K562 (cell line): ENCODE measurements at regions not wholly inside any gene's neighbourhood (a gene's known extent, or its start where the extent isn't known, plus 50 kb on each side); places are given as distances from the start of the nearest gene placed in this dataset.

Source experiments
- ATAC-seq: fragments of 200-7000 bp; cut with Tn5 transposase; 3 replicates; pipeline ENCODE4 v1.9.1; 2020; ENCODE audit warnings: moderate library complexity
- BruUV-seq: library from RNA; stranded (reverse); fragments of 400-500 nt; replicated peaks from 2 replicates; lab custom pipeline; 2021; lab: Mats Ljungman, UMichigan
- CTCF ChIA-PET: fragments of 300-600 bp; formaldehyde crosslinking; extraction: SDS; loops from one replicate; lab custom pipeline; 2021; ENCODE audit warnings: low intra/inter-chr PET ratio; lab: Yijun Ruan, JAX
- POLR2A ChIA-PET: fragments of 300-600, 350-650 bp; sonication (Branson Sonifier 250); formaldehyde crosslinking; extraction: SDS; loops from one replicate; lab custom pipeline; 2021; ENCODE audit warnings: antibody characterized with exemption, inconsistent platforms; lab: Yijun Ruan, JAX
- DNase-seq, 4 experiments: peaks; one replicate each; pipeline versions ENCODE4 v3.0.0 to v3.0.0-alpha.2; 2011 to 2018; ENCODE audit warnings: low spot score in 3 of 4, mixed read lengths in 3 of 4; ENCODE audit errors: extremely low read depth in 1 of 4
- FAIRE-seq: peaks from 2 replicates; lab custom pipeline; 2011; peaks lifted over from hg19 to GRCh38; lab: Jason Lieb, UNC
- H2AFZ ChIP-seq: 2 replicates; pipeline ENCODE4 v1.6.0; 2011; ENCODE audit warnings: low read depth, low read length, control low read depth, inconsistent platforms
- H3K27ac ChIP-seq: fragments of 200-600 bp; 3 replicates; pipeline ENCODE4 v1.8.0; 2011; ENCODE audit warnings: low read depth, mild to moderate bottlenecking, control low read depth, inconsistent platforms, low read length, moderate library complexity, mixed read lengths; ENCODE audit errors: extremely low read depth
- H3K27me3 ChIP-seq, 2 experiments: fragments of 300-600 bp in 1 of 2; 2 replicates in 1 of 2; 3 replicates in 1 of 2; pipeline versions ENCODE4 v1.6.0 to v1.8.0; 2011; ENCODE audit warnings: inconsistent platforms in 2 of 2, low read length in 2 of 2, mild to moderate bottlenecking in 1 of 2, mixed read lengths in 1 of 2, moderate library complexity in 1 of 2; ENCODE audit not compliant: control insufficient read depth in 2 of 2, insufficient read depth in 2 of 2
- H3K36me3 ChIP-seq: fragments of 300-600 bp; 3 replicates; pipeline ENCODE4 v1.8.0; 2011; ENCODE audit warnings: mild to moderate bottlenecking, low read length, inconsistent platforms; ENCODE audit not compliant: control insufficient read depth, insufficient read depth
- H3K4me1 ChIP-seq, 2 experiments: fragments of 200-600 bp in 1 of 2; replicated peaks in 1 of 2; 2 replicates in 1 of 2; 3 replicates in 1 of 2; pipeline versions ENCODE4 v1.5.1 to v1.8.0; 2011; ENCODE audit warnings: inconsistent platforms in 2 of 2, low read length in 2 of 2, mild to moderate bottlenecking in 1 of 2, mixed read lengths in 1 of 2, moderate library complexity in 1 of 2; ENCODE audit not compliant: control insufficient read depth in 2 of 2, insufficient read depth in 2 of 2
- H3K4me2 ChIP-seq: 2 replicates; pipeline ENCODE4 v1.6.1; 2011; ENCODE audit warnings: low read length, control low read depth, inconsistent platforms, mixed read lengths; ENCODE audit not compliant: insufficient read depth
- H3K4me3 ChIP-seq: fragments of 200-600 bp; sonication (generic), shearing (Covaris generic); 2 replicates; pipeline ENCODE4 v1.5.1; 2016; ENCODE audit warnings: control low read depth, inconsistent platforms
- H3K79me2 ChIP-seq: fragments of 200-600 bp; 3 replicates; pipeline ENCODE4 v1.8.0; 2011; ENCODE audit warnings: low read length, inconsistent platforms; ENCODE audit not compliant: control insufficient read depth, insufficient read depth
- H3K9ac ChIP-seq, 2 experiments: 2 replicates each; pipeline versions ENCODE4 v1.6.0 to v1.6.1; 2011; ENCODE audit warnings: low read depth in 2 of 2, low read length in 2 of 2, control low read depth in 1 of 2, inconsistent platforms in 1 of 2, mild to moderate bottlenecking in 1 of 2, mixed read lengths in 1 of 2; ENCODE audit not compliant: insufficient read depth in 1 of 2
- H3K9me1 ChIP-seq: one replicate; pipeline ENCODE4 v1.6.0; 2011; ENCODE audit warnings: inconsistent platforms, mild to moderate bottlenecking, low read length, moderate library complexity; ENCODE audit not compliant: control insufficient read depth, insufficient read depth
- H3K9me3 ChIP-seq: replicated peaks from 2 replicates; pipeline ENCODE4 v1.5.1; 2011; ENCODE audit warnings: low read depth, low read length, inconsistent platforms; ENCODE audit not compliant: control insufficient read depth, insufficient read depth
- H4K20me1 ChIP-seq: replicated peaks from 2 replicates; pipeline ENCODE4 v1.6.1; 2011; ENCODE audit warnings: low read length, inconsistent platforms, mixed read lengths; ENCODE audit not compliant: control insufficient read depth, insufficient read depth
- CBFA2T2 ChIP-seq: fragments of 450-650 bp; conservative IDR thresholded peaks from 2 replicates; pipeline ENCODE4 v1.6.1; 2017; ENCODE audit warnings: mild to moderate bottlenecking
- CBX2 ChIP-seq: fragments of 200-600 bp; sonication (generic); IDR thresholded peaks from one replicate; pipeline ENCODE4 v1.6.1; 2012; ENCODE audit warnings: mild to moderate bottlenecking, low read length, inconsistent platforms; ENCODE audit not compliant: insufficient read depth, poor library complexity, severe bottlenecking
- EP400 ChIP-seq: fragments of 450-650 bp; IDR thresholded peaks from 2 replicates; pipeline ENCODE4 v1.6.1; 2017; ENCODE audit warnings: antibody characterized with exemption, mild to moderate bottlenecking, moderate library complexity
- EZH2 ChIP-seq: IDR thresholded peaks from 2 replicates; pipeline ENCODE4 v1.6.1; 2012; ENCODE audit warnings: low read depth, mild to moderate bottlenecking, inconsistent platforms, low read length, borderline replicate concordance
- FOXJ2 ChIP-seq: fragments of 200-800 bp; sonication (Bioruptor generic); IDR thresholded peaks from 2 replicates; pipeline ENCODE4 v1.6.1; 2016; ENCODE audit warnings: missing genetic modification characterization, missing compliant biosample characterization
- MAFF ChIP-seq: IDR thresholded peaks from 2 replicates; pipeline ENCODE4 v1.6.1; 2012; ENCODE audit warnings: low read length, improper control_type of control experiment
- POLR2G ChIP-seq: fragments of 200-400 bp; formaldehyde crosslinking; IDR thresholded peaks from 2 replicates; pipeline ENCODE4 v1.6.1; 2017; ENCODE audit warnings: low read depth, mild to moderate bottlenecking, antibody characterized with exemption, low read length, moderate library complexity
- PPARD ChIP-seq: fragments of 250-450 bp; sonication (Bioruptor Pico); IDR thresholded peaks from 2 replicates; pipeline ENCODE4 v1.8.0; 2022; ENCODE audit warnings: inconsistent platforms, mild to moderate bottlenecking, moderate library complexity
- RBBP5 ChIP-seq: fragments of 200-600 bp; sonication (generic); IDR thresholded peaks from 2 replicates; pipeline ENCODE4 v1.6.1; 2012; ENCODE audit warnings: borderline replicate concordance, mild to moderate bottlenecking, low read length, control low read depth, inconsistent platforms; ENCODE audit not compliant: insufficient read depth, poor library complexity, severe bottlenecking
- SOX6 ChIP-seq: fragments of 450-650 bp; IDR thresholded peaks from 2 replicates; pipeline ENCODE4 v1.6.1; 2014; ENCODE audit warnings: mild to moderate bottlenecking
- TCFL5 ChIP-seq: fragments of 250-450 bp; sonication (Bioruptor Pico); conservative IDR thresholded peaks from 2 replicates; pipeline ENCODE4 v1.6.1; 2021; ENCODE audit warnings: mild to moderate bottlenecking, moderate library complexity, matching md5 sums
- ZEB2 ChIP-seq: fragments of 450-650 bp; IDR thresholded peaks from 2 replicates; pipeline ENCODE4 v1.6.1; 2016
- ZNF146 ChIP-seq: IDR thresholded peaks from one replicate; pipeline ENCODE4 v1.6.1; 2018; ENCODE audit warnings: missing compliant biosample characterization; ENCODE audit not compliant: unreplicated experiment
- ZNF165 ChIP-seq: fragments of 250-450 bp; sonication (Bioruptor Pico); IDR thresholded peaks from 2 replicates; pipeline ENCODE4 v1.4.0; 2020; ENCODE audit warnings: borderline replicate concordance
- ZNF184 ChIP-seq: sonication (generic); formaldehyde crosslinking; IDR thresholded peaks from 2 replicates; pipeline ENCODE4 v1.5.0; 2020; ENCODE audit warnings: missing genetic modification reagents
- in situ Hi-C: fragments of 300-500 bp; cut with MboI; formaldehyde crosslinking; loops from 4 replicates; pipeline ENCODE4 v1.15.0; 2018; ENCODE audit warnings: inconsistent platforms, mixed read lengths
- intact Hi-C: fragments of 100-400 bp; cut with micrococcal nuclease; formaldehyde crosslinking; loops from 2 replicates; pipeline ENCODE4 v1.14.2; 2022
- TF ChIP-seq, protein P1 (sequence below), 3 experiments: fragments of 200-800 bp in 1 of 3; sonication (Bioruptor generic) in 1 of 3; sonication (generic) in 1 of 3; formaldehyde crosslinking in 1 of 3; IDR thresholded peaks; 2 replicates each; pipeline versions ENCODE4 v1.6.1 to v1.8.0; 2016 to 2022; ENCODE audit warnings: mild to moderate bottlenecking in 2 of 3, missing compliant biosample characterization in 2 of 3, missing genetic modification characterization in 2 of 3, missing genetic modification reagents in 1 of 3
- TF ChIP-seq, protein P2 (sequence below): fragments of 250-450 bp; sonication (Bioruptor Pico); IDR thresholded peaks from 2 replicates; pipeline ENCODE4 v1.9.0; 2021; ENCODE audit warnings: mild to moderate bottlenecking, inconsistent platforms
- TF ChIP-seq, protein P3 (sequence below): fragments of 150-350 bp; conservative IDR thresholded peaks from 2 replicates; pipeline ENCODE4 v1.6.1; 2014; ENCODE audit warnings: low read length

DNA sequence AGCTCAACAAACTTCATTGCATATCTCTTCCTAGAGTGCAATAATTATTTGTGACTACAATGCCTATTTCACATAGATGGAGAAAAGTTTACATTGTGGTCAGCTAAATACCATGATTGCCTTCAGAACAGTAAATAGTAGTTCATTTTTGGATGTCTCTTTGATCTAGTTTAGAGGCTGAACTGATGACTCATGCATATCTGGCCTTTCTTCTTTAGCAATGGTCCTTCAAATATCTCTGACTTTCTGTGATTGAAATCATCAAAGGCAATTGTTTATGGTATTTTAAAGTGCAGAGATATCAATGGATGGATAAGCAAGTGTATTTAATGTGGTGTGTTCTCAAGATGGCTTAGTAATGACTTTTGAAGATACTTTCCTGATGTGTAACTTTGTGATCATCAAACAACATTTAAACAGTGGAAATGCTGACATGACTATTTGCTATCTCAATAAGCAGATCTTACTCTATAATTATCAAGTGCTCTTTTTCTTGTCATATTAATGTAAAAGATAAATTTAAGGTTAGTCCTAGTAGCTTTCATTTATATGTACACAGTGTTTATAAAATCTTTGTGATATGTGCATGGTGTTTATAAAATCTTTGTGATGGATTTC lies 523.7 kb upstream of the SLC35B3 start:
- no peaks in the 10 kb centered on the region for H3K27me3 ChIP-seq
- POLR2A ChIA-PET = interaction anchor here (0.6 kb wide), 1 partner anchor 15 kb away, joined by 3 read pairs; no protein-coding TSS in a partner anchor
- H3K9ac ChIP-seq = no peak overlapping the region
- no peak overlapping the region for H2AFZ ChIP-seq
- no peak overlapping the region for H3K4me2 ChIP-seq
- no peak for DNase-seq
- H3K9me1 ChIP-seq = no peaks in the 10 kb centered on the region
- in situ Hi-C loops (no loop called here), intact Hi-C loops (no loop called here)
- no peaks in the 10 kb centered on the region for H4K20me1 ChIP-seq
- no TSS peak for BruUV-seq
- H3K36me3 ChIP-seq = no peaks in the 10 kb centered on the region
- FAIRE-seq = no peak
- no peaks in the 10 kb centered on the region for H3K79me2 ChIP-seq
- H3K27ac ChIP-seq = no peak overlapping the region
- CTCF ChIA-PET = no interaction called here
- no peak overlapping the region for H3K4me3 ChIP-seq
- H3K9me3 ChIP-seq = no peaks in the 10 kb centered on the region
- no peak for ATAC-seq
- no peaks in the 10 kb centered on the region for H3K4me1 ChIP-seq
- TF ChIP-seq POLR2G = no peak
- no peak for TF ChIP-seq SOX6
- TF ChIP-seq ZNF146 (CRISPR knock-in tag) = no peak
- TF ChIP-seq EP400 = no peak
- no peak for TF ChIP-seq CBFA2T2
- TF ChIP-seq, protein P1, sequence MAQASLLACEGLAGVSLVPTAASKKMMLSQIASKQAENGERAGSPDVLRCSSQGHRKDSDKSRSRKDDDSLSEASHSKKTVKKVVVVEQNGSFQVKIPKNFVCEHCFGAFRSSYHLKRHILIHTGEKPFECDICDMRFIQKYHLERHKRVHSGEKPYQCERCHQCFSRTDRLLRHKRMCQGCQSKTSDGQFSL (CRISPR knock-in tag; IDR thresholded peaks at IDR 0.05) = no peak
- TF ChIP-seq, protein P1 (tag; IDR thresholded peaks at IDR 0.05) = no peak
- no peak for TF ChIP-seq CBX2
- TF ChIP-seq ZNF165 (CRISPR knock-in tag) = no peak
- no peak for TF ChIP-seq TCFL5
- TF ChIP-seq ZEB2 = no peak
- TF ChIP-seq, protein P2, sequence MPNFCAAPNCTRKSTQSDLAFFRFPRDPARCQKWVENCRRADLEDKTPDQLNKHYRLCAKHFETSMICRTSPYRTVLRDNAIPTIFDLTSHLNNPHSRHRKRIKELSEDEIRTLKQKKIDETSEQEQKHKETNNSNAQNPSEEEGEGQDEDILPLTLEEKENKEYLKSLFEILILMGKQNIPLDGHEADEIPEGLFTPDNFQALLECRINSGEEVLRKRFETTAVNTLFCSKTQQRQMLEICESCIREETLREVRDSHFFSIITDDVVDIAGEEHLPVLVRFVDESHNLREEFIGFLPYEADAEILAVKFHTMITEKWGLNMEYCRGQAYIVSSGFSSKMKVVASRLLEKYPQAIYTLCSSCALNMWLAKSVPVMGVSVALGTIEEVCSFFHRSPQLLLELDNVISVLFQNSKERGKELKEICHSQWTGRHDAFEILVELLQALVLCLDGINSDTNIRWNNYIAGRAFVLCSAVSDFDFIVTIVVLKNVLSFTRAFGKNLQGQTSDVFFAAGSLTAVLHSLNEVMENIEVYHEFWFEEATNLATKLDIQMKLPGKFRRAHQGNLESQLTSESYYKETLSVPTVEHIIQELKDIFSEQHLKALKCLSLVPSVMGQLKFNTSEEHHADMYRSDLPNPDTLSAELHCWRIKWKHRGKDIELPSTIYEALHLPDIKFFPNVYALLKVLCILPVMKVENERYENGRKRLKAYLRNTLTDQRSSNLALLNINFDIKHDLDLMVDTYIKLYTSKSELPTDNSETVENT (CRISPR knock-in tag) = no peak
- TF ChIP-seq, protein P3, sequence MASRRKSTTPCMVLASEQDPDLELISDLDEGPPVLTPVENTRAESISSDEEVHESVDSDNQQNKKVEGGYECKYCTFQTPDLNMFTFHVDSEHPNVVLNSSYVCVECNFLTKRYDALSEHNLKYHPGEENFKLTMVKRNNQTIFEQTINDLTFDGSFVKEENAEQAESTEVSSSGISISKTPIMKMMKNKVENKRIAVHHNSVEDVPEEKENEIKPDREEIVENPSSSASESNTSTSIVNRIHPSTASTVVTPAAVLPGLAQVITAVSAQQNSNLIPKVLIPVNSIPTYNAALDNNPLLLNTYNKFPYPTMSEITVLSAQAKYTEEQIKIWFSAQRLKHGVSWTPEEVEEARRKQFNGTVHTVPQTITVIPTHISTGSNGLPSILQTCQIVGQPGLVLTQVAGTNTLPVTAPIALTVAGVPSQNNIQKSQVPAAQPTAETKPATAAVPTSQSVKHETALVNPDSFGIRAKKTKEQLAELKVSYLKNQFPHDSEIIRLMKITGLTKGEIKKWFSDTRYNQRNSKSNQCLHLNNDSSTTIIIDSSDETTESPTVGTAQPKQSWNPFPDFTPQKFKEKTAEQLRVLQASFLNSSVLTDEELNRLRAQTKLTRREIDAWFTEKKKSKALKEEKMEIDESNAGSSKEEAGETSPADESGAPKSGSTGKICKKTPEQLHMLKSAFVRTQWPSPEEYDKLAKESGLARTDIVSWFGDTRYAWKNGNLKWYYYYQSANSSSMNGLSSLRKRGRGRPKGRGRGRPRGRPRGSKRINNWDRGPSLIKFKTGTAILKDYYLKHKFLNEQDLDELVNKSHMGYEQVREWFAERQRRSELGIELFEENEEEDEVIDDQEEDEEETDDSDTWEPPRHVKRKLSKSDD = no peak
- TF ChIP-seq FOXJ2 (tag) = no peak
- TF ChIP-seq ZNF184 (CRISPR knock-in tag) = no peak
- no peak for TF ChIP-seq EZH2
- TF ChIP-seq RBBP5 = no peak
- TF ChIP-seq MAFF = peak; percentile 62; the same call in 1 of the 2 replicates
- TF ChIP-seq PPARD (CRISPR knock-in tag) = no peak
